Neural crest cell (in vitro differentiated cells): ENCODE measurements at regions not wholly inside any gene's neighbourhood (a gene's known extent, or its start where the extent isn't known, plus 50 kb on each side); places are given as distances from the start of the nearest gene placed in this dataset.

Experiments
- DNase-seq: peaks from one replicate; pipeline ENCODE4 v3.0.0; 2021; ENCODE audit warnings: low read depth, mixed read lengths, low spot score
- H3K27ac Mint-ChIP-seq: one replicate; pipeline ENCODE4 v1.8.0; 2021; ENCODE audit warnings: mild to moderate bottlenecking, mixed read lengths; ENCODE audit not compliant: unreplicated experiment
- H3K27me3 Mint-ChIP-seq: 2 replicates; pipeline ENCODE4 v1.8.0; 2021; ENCODE audit warnings: low read depth, mild to moderate bottlenecking, mixed read lengths
- H3K36me3 Mint-ChIP-seq: 2 replicates; pipeline ENCODE4 v1.8.0; 2021; ENCODE audit warnings: low read depth, mild to moderate bottlenecking, mixed read lengths
- H3K4me1 Mint-ChIP-seq: 2 replicates; pipeline ENCODE4 v1.8.0; 2021; ENCODE audit warnings: mixed read lengths
- H3K4me3 Mint-ChIP-seq: one replicate; pipeline ENCODE4 v1.8.0; 2021; ENCODE audit warnings: mild to moderate bottlenecking, mixed read lengths
- H3K9me3 Mint-ChIP-seq: 2 replicates; pipeline ENCODE4 v1.8.0; 2021; ENCODE audit warnings: mixed read lengths
- CTCF ChIP-seq: fragments of 200-600 bp; sonication (generic); conservative IDR thresholded peaks from 2 replicates; pipeline ENCODE4 v1.5.0; 2021; ENCODE audit warnings: antibody characterized with exemption, mild to moderate bottlenecking

- Mint-ChIP-seq H3K9me3 (peaks cover 16% of the 10 kb centered on the region), H3K27me3 (no peaks in the 10 kb centered on the region), H3K27ac (no peak overlapping the region), H3K4me1 (no peaks in the 10 kb centered on the region), H3K4me3 (no peak overlapping the region), H3K36me3 (peaks cover 2% of the 10 kb centered on the region)
- TF ChIP-seq CTCF = no peak
- DNase-seq = no peak
Measured at GRCh38 chr4:32429151-32429550, 1709.0 kb downstream of the PCDH7 start.

GRCh38 chr4:32435308-32435707, 1715.1 kb downstream of the PCDH7 start:
- H3K4me3 Mint-ChIP-seq = no peak overlapping the region
- peaks cover 2% of the 10 kb centered on the region for H3K36me3 Mint-ChIP-seq
- H3K9me3 Mint-ChIP-seq = peaks cover 12% of the 10 kb centered on the region
- DNase-seq = no peak
- no peaks in the 10 kb centered on the region for H3K27me3 Mint-ChIP-seq
- H3K27ac Mint-ChIP-seq = no peak overlapping the region
- no peaks in the 10 kb centered on the region for H3K4me1 Mint-ChIP-seq
- TF ChIP-seq CTCF = no peak

GRCh38 chr4:32436816-32437215, 1716.6 kb downstream of the PCDH7 start:
- TF ChIP-seq CTCF = no peak
- Mint-ChIP-seq H3K27me3 (no peaks in the 10 kb centered on the region), H3K36me3 (peaks cover 2% of the 10 kb centered on the region), H3K4me1 (no peaks in the 10 kb centered on the region), H3K27ac (no peak overlapping the region), H3K4me3 (no peak overlapping the region), H3K9me3 (peaks cover 10% of the 10 kb centered on the region)
- no peak for DNase-seq

- no peak overlapping the region for H3K4me3 Mint-ChIP-seq
- no peak overlapping the region for H3K27ac Mint-ChIP-seq
- H3K27me3 Mint-ChIP-seq = no peaks in the 10 kb centered on the region
- H3K9me3 Mint-ChIP-seq = no peaks in the 10 kb centered on the region
- H3K4me1 Mint-ChIP-seq = no peaks in the 10 kb centered on the region
- DNase-seq = no peak
- no peaks in the 10 kb centered on the region for H3K36me3 Mint-ChIP-seq
- TF ChIP-seq CTCF = no peak
Measured at GRCh38 chr4:32440391-32440790, 1720.2 kb downstream of the PCDH7 start.

- TF ChIP-seq CTCF = no peak
- Mint-ChIP-seq H3K27ac (no peak overlapping the region), H3K4me3 (no peak overlapping the region), H3K4me1 (no peaks in the 10 kb centered on the region), H3K9me3 (no peaks in the 10 kb centered on the region), H3K27me3 (no peaks in the 10 kb centered on the region), H3K36me3 (no peaks in the 10 kb centered on the region)
- no peak for DNase-seq
Measured at GRCh38 chr4:32454482-32454881, 1734.3 kb downstream of the PCDH7 start.

GRCh38 chr4:32455231-32455630, 1735.1 kb downstream of the PCDH7 start:
- Mint-ChIP-seq H3K9me3 (no peaks in the 10 kb centered on the region), H3K4me3 (no peak overlapping the region), H3K4me1 (no peaks in the 10 kb centered on the region), H3K36me3 (no peaks in the 10 kb centered on the region), H3K27me3 (no peaks in the 10 kb centered on the region), H3K27ac (no peak overlapping the region)
- TF ChIP-seq CTCF = no peak
- DNase-seq = no peak
